ENCODE measurements at regions not wholly inside any gene's neighbourhood (a gene's known extent, or its start where the extent isn't known, plus 50 kb on each side); places are given as distances from the start of the nearest gene placed in this dataset.

DNA sequence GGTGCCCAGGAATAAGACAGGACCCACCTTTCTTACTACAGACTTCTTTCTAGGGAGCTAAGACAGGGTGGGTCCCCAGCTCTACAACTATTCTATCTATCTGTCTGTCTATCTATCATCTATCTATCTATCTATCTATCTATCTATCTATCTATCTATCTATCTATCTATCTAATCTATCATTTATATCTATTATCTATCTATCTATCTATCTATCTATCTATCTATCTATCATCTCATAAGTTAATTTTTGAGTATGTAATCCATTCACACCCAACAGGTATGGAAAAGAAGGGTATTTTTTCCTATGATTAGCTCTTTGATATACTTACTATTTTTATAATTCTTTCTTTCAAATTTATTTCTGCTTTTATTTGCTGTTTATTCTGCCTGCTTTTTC is 55.9 kb downstream of the BAMBI start:
- DNase-seq: no peak
- Histone ChIP-seq H3K36me3 (no peaks in the 10 kb centered on the region), H3K4me3 (no peak overlapping the region), H3K27ac (no peak overlapping the region), H3K9me3 (no peaks in the 10 kb centered on the region), H3K27me3 (no peaks in the 10 kb centered on the region), H3K4me1 (no peaks in the 10 kb centered on the region)
- TF ChIP-seq CTCF (IDR thresholded peaks at IDR 0.05): no peak
- intact Hi-C loops (cut with DNase I): no loop called here
- ATAC-seq: no peak

DNA sequence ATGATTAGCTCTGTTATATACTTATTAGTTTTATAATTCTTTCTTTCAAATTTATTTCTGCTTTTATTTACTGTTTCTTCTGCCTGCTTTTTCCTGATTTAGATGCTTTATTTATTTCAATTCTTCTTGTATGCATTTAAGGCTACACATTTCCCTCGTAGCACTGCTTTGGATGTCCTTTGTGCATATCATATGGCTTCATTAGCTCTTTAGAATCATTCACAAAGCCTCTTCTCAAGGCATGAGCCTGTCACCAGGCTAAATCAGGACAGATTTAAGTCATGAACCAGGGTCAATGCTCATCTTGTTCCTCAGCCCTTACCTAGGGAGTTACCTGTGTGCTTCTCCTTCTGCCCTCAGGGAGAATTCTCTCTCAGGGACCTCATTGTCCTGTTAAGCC is 56.3 kb downstream of the BAMBI start:
- no peak for TF ChIP-seq CTCF (IDR thresholded peaks at IDR 0.05)
- no peak overlapping the region for H3K27ac ChIP-seq
- H3K4me3 ChIP-seq: no peak overlapping the region
- ATAC-seq (no peak), DNase-seq (no peak)
- intact Hi-C loops (cut with DNase I): no loop called here
- no peaks in the 10 kb centered on the region for H3K9me3 ChIP-seq
- H3K27me3 ChIP-seq: no peaks in the 10 kb centered on the region
- H3K4me1 ChIP-seq: no peaks in the 10 kb centered on the region
- no peaks in the 10 kb centered on the region for H3K36me3 ChIP-seq

GRCh38 chr10:28734938-28735759 is 57.8 kb downstream of the BAMBI start:
- ATAC-seq: peak; percentile 47
- H3K4me3 ChIP-seq: no peak overlapping the region
- no peaks in the 10 kb centered on the region for H3K4me1 ChIP-seq
- no peak for DNase-seq
- H3K9me3 ChIP-seq: no peaks in the 10 kb centered on the region
- H3K36me3 ChIP-seq: no peaks in the 10 kb centered on the region
- intact Hi-C loops (cut with DNase I): no loop called here
- no peak overlapping the region for H3K27ac ChIP-seq
- no peaks in the 10 kb centered on the region for H3K27me3 ChIP-seq
- TF ChIP-seq CTCF (IDR thresholded peaks at IDR 0.05): no peak

DNA sequence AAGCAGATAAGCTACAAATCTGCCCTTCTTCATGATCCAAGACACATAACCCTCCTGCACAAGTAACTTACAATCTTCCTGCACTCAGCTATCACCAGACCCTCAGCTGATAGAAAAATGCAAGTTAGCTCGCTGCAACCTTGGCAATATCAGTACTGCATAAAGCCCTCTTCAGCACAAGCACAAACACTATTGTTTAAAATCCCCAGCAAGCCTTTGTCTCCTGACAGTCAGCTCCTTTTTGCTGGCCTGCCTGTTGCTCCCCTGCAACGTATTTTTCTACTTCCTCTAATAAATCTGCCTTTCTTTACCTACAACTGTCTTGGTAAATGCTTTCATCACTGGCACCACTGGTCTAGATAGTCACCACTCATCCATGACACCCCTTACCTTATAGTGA is 59.8 kb downstream of the BAMBI start:
- ATAC-seq: no peak
- H3K4me1 ChIP-seq: no peaks in the 10 kb centered on the region
- no peak overlapping the region for H3K4me3 ChIP-seq
- DNase-seq: no peak
- H3K27ac ChIP-seq: no peak overlapping the region
- TF ChIP-seq CTCF (IDR thresholded peaks at IDR 0.05): no peak
- no peaks in the 10 kb centered on the region for H3K9me3 ChIP-seq
- intact Hi-C loops (cut with DNase I): no loop called here
- H3K36me3 ChIP-seq: no peaks in the 10 kb centered on the region
- H3K27me3 ChIP-seq: no peaks in the 10 kb centered on the region

GRCh38 chr10:28738200-28738599 is 60.9 kb downstream of the BAMBI start:
- TF ChIP-seq CTCF (IDR thresholded peaks at IDR 0.05): no peak
- H3K36me3 ChIP-seq: no peaks in the 10 kb centered on the region
- no peaks in the 10 kb centered on the region for H3K9me3 ChIP-seq
- H3K4me1 ChIP-seq: no peaks in the 10 kb centered on the region
- no peak overlapping the region for H3K4me3 ChIP-seq
- H3K27me3 ChIP-seq: no peaks in the 10 kb centered on the region
- DNase-seq (no peak), ATAC-seq (no peak)
- H3K27ac ChIP-seq: no peak overlapping the region
- intact Hi-C loops (cut with DNase I): no loop called here

GRCh38 chr10:28743576-28743975 is 66.3 kb downstream of the BAMBI start:
- TF ChIP-seq CTCF (IDR thresholded peaks at IDR 0.05): no peak
- Histone ChIP-seq H3K4me3 (no peak overlapping the region), H3K36me3 (no peaks in the 10 kb centered on the region), H3K27me3 (no peaks in the 10 kb centered on the region), H3K9me3 (no peaks in the 10 kb centered on the region), H3K27ac (no peak overlapping the region), H3K4me1 (no peaks in the 10 kb centered on the region)
- peak; percentile 15 for ATAC-seq
- intact Hi-C loops (cut with DNase I): no loop called here
- DNase-seq: no peak

All from upper lobe of right lung (tissue), 1 donor.